ENCODE measurements at regions not wholly inside any gene's neighbourhood (a gene's known extent, or its start where the extent isn't known, plus 50 kb on each side); places are given as distances from the start of the nearest gene placed in this dataset.
"Not testable (repeated sequence)": the region's sequence is repeated elsewhere in the genome, so short reads cannot be mapped to it uniquely, and the experiment has no call there.

- not testable (repeated sequence) for TF ChIP-seq SIN3A (IDR thresholded peaks at IDR 0.05; ENCODE audit: borderline replicate concordance, low read depth, low read length)
- TF ChIP-seq, protein P1, sequence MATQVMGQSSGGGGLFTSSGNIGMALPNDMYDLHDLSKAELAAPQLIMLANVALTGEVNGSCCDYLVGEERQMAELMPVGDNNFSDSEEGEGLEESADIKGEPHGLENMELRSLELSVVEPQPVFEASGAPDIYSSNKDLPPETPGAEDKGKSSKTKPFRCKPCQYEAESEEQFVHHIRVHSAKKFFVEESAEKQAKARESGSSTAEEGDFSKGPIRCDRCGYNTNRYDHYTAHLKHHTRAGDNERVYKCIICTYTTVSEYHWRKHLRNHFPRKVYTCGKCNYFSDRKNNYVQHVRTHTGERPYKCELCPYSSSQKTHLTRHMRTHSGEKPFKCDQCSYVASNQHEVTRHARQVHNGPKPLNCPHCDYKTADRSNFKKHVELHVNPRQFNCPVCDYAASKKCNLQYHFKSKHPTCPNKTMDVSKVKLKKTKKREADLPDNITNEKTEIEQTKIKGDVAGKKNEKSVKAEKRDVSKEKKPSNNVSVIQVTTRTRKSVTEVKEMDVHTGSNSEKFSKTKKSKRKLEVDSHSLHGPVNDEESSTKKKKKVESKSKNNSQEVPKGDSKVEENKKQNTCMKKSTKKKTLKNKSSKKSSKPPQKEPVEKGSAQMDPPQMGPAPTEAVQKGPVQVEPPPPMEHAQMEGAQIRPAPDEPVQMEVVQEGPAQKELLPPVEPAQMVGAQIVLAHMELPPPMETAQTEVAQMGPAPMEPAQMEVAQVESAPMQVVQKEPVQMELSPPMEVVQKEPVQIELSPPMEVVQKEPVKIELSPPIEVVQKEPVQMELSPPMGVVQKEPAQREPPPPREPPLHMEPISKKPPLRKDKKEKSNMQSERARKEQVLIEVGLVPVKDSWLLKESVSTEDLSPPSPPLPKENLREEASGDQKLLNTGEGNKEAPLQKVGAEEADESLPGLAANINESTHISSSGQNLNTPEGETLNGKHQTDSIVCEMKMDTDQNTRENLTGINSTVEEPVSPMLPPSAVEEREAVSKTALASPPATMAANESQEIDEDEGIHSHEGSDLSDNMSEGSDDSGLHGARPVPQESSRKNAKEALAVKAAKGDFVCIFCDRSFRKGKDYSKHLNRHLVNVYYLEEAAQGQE (IDR thresholded peaks at IDR 0.05; ENCODE audit: low read depth, low read length): not testable (repeated sequence)
Observed at GRCh38 chr6:26961236-26961635, 286.3 kb upstream of the PRSS16 start.
